ENCODE measurements at regions not wholly inside any gene's neighbourhood (a gene's known extent, or its start where the extent isn't known, plus 50 kb on each side); places are given as distances from the start of the nearest gene placed in this dataset.

DNA sequence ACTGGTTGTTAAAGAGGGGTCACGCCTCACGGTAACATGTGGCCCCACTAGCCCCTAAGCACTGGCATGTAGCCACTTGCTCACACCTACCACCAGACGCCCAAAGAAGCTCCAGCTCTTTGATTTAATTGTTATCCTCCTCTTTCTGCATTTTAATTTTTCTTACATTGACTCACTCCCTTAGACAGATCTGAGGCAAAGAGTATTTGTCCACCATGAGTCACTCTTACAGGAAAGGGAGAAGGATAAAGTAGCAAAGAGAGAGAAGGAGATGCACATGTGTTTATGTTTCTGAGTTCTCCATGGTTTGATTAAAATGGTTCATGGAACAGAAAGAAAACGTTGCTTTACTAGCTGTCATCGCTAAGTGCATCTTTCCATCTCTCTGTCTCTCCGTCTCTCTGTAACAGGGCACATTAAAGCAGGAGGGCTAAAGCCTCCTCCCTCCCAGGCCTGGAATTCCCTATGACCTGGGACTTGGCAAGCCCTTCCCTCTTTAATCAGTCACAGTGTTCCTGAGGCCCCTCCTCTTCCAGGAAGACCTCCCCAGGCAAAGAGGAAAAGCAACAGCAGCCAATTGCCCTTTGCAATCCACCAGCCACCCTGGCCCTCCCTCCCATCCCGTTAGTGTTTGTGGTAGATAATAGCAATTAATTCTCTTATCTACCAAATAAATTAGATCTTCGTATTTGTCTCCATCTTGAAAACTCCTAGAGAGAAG is 112.8 kb upstream of the TSHZ2 start (continued):
- TF ChIP-seq, protein P1, sequence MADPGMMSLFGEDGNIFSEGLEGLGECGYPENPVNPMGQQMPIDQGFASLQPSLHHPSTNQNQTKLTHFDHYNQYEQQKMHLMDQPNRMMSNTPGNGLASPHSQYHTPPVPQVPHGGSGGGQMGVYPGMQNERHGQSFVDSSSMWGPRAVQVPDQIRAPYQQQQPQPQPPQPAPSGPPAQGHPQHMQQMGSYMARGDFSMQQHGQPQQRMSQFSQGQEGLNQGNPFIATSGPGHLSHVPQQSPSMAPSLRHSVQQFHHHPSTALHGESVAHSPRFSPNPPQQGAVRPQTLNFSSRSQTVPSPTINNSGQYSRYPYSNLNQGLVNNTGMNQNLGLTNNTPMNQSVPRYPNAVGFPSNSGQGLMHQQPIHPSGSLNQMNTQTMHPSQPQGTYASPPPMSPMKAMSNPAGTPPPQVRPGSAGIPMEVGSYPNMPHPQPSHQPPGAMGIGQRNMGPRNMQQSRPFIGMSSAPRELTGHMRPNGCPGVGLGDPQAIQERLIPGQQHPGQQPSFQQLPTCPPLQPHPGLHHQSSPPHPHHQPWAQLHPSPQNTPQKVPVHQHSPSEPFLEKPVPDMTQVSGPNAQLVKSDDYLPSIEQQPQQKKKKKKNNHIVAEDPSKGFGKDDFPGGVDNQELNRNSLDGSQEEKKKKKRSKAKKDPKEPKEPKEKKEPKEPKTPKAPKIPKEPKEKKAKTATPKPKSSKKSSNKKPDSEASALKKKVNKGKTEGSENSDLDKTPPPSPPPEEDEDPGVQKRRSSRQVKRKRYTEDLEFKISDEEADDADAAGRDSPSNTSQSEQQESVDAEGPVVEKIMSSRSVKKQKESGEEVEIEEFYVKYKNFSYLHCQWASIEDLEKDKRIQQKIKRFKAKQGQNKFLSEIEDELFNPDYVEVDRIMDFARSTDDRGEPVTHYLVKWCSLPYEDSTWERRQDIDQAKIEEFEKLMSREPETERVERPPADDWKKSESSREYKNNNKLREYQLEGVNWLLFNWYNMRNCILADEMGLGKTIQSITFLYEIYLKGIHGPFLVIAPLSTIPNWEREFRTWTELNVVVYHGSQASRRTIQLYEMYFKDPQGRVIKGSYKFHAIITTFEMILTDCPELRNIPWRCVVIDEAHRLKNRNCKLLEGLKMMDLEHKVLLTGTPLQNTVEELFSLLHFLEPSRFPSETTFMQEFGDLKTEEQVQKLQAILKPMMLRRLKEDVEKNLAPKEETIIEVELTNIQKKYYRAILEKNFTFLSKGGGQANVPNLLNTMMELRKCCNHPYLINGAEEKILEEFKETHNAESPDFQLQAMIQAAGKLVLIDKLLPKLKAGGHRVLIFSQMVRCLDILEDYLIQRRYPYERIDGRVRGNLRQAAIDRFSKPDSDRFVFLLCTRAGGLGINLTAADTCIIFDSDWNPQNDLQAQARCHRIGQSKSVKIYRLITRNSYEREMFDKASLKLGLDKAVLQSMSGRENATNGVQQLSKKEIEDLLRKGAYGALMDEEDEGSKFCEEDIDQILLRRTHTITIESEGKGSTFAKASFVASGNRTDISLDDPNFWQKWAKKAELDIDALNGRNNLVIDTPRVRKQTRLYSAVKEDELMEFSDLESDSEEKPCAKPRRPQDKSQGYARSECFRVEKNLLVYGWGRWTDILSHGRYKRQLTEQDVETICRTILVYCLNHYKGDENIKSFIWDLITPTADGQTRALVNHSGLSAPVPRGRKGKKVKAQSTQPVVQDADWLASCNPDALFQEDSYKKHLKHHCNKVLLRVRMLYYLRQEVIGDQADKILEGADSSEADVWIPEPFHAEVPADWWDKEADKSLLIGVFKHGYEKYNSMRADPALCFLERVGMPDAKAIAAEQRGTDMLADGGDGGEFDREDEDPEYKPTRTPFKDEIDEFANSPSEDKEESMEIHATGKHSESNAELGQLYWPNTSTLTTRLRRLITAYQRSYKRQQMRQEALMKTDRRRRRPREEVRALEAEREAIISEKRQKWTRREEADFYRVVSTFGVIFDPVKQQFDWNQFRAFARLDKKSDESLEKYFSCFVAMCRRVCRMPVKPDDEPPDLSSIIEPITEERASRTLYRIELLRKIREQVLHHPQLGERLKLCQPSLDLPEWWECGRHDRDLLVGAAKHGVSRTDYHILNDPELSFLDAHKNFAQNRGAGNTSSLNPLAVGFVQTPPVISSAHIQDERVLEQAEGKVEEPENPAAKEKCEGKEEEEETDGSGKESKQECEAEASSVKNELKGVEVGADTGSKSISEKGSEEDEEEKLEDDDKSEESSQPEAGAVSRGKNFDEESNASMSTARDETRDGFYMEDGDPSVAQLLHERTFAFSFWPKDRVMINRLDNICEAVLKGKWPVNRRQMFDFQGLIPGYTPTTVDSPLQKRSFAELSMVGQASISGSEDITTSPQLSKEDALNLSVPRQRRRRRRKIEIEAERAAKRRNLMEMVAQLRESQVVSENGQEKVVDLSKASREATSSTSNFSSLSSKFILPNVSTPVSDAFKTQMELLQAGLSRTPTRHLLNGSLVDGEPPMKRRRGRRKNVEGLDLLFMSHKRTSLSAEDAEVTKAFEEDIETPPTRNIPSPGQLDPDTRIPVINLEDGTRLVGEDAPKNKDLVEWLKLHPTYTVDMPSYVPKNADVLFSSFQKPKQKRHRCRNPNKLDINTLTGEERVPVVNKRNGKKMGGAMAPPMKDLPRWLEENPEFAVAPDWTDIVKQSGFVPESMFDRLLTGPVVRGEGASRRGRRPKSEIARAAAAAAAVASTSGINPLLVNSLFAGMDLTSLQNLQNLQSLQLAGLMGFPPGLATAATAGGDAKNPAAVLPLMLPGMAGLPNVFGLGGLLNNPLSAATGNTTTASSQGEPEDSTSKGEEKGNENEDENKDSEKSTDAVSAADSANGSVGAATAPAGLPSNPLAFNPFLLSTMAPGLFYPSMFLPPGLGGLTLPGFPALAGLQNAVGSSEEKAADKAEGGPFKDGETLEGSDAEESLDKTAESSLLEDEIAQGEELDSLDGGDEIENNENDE (IDR thresholded peaks at IDR 0.05; ENCODE audit: insufficient replicate concordance, low read length) = no peak
- TF ChIP-seq EP300 (IDR thresholded peaks at IDR 0.05; ENCODE audit: borderline replicate concordance in 1 of 2, low read depth in 2 of 2, low read length in 2 of 2) = no peak
- TF ChIP-seq BCL11A (IDR thresholded peaks at IDR 0.05; ENCODE audit: low read depth in 2 of 2, low read length in 2 of 2) = no peak
- no peak for TF ChIP-seq BRCA1 (IDR thresholded peaks at IDR 0.05; ENCODE audit: low read depth, low read length)

Measured in H1 (cell line).